ENCODE measurements at regions not wholly inside any gene's neighbourhood (a gene's known extent, or its start where the extent isn't known, plus 50 kb on each side); places are given as distances from the start of the nearest gene placed in this dataset.
"Not testable (repeated sequence)": the region's sequence is repeated elsewhere in the genome, so short reads cannot be mapped to it uniquely, and the experiment has no call there.

DNA sequence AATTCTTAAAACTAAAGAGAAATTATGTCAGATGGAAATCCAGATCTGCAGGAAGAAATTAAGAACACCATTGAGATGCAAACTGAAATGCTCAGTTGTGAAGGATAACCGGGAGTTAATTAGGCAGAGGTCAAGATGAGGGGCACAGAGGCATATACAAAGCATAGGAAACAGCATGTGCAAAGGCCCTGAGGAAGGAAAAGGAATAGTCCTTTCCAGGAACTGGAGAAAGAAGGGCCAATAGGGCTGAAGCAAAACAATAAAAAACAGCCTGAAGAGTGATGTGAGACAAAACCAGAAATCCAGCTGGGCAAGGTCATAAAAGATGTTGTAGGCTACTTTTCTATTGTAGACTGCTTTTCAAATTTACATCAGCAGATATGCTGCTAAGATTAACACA lies 155.1 kb downstream of the AVL9 start:
- TF ChIP-seq, protein P1, sequence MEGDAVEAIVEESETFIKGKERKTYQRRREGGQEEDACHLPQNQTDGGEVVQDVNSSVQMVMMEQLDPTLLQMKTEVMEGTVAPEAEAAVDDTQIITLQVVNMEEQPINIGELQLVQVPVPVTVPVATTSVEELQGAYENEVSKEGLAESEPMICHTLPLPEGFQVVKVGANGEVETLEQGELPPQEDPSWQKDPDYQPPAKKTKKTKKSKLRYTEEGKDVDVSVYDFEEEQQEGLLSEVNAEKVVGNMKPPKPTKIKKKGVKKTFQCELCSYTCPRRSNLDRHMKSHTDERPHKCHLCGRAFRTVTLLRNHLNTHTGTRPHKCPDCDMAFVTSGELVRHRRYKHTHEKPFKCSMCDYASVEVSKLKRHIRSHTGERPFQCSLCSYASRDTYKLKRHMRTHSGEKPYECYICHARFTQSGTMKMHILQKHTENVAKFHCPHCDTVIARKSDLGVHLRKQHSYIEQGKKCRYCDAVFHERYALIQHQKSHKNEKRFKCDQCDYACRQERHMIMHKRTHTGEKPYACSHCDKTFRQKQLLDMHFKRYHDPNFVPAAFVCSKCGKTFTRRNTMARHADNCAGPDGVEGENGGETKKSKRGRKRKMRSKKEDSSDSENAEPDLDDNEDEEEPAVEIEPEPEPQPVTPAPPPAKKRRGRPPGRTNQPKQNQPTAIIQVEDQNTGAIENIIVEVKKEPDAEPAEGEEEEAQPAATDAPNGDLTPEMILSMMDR (IDR thresholded peaks at IDR 0.05; ENCODE audit: low read length), result not testable (repeated sequence)
- TF ChIP-seq EZH2 (IDR thresholded peaks at IDR 0.05; ENCODE audit: borderline replicate concordance, low read length), result not testable (repeated sequence)
